GM23248 (cell line): ENCODE measurements at regions not wholly inside any gene's neighbourhood (a gene's known extent, or its start where the extent isn't known, plus 50 kb on each side); places are given as distances from the start of the nearest gene placed in this dataset.
"Not testable (repeated sequence)": the region's sequence is repeated elsewhere in the genome, so short reads cannot be mapped to it uniquely, and the experiment has no call there.

Source experiments
- DNase-seq: peaks from one replicate; pipeline ENCODE4 v3.0.0-alpha.2; 2015
- H2AFZ ChIP-seq: fragments of 200-600 bp; sonication (generic); 2 replicates; pipeline ENCODE4 v1.6.1; 2016; ENCODE audit warnings: antibody characterized with exemption
- H3F3A ChIP-seq: fragments of 200-600 bp; sonication (generic); 2 replicates; pipeline ENCODE4 v1.6.1; 2016; ENCODE audit warnings: mild to moderate bottlenecking, antibody characterized with exemption, mixed run types; ENCODE audit not compliant: insufficient read depth
- H3K27ac ChIP-seq: fragments of 200-600 bp; sonication (generic); 2 replicates; pipeline ENCODE4 v1.5.1; 2016; ENCODE audit warnings: mild to moderate bottlenecking
- H3K27me3 ChIP-seq: fragments of 200-600 bp; sonication (generic); replicated peaks from 2 replicates; pipeline ENCODE4 v1.6.1; 2016; ENCODE audit warnings: mild to moderate bottlenecking; ENCODE audit not compliant: insufficient read depth
- H3K36me3 ChIP-seq: fragments of 200-600 bp; sonication (generic); 2 replicates; pipeline ENCODE4 v1.6.1; 2016; ENCODE audit warnings: low read depth, mild to moderate bottlenecking
- H3K4me1 ChIP-seq: fragments of 200-600 bp; sonication (generic); 2 replicates; pipeline ENCODE4 v1.6.1; 2016; ENCODE audit warnings: mild to moderate bottlenecking; ENCODE audit not compliant: insufficient read depth
- H3K4me2 ChIP-seq: fragments of 200-600 bp; sonication (generic); one replicate; pipeline ENCODE4 v1.6.1; 2016; ENCODE audit warnings: mild to moderate bottlenecking; ENCODE audit not compliant: unreplicated experiment
- H3K4me3 ChIP-seq: fragments of 200-600 bp; sonication (generic); 2 replicates; pipeline ENCODE4 v1.5.1; 2016; ENCODE audit warnings: mild to moderate bottlenecking
- H3K79me2 ChIP-seq: fragments of 200-600 bp; sonication (generic); 2 replicates; pipeline ENCODE4 v1.6.1; 2016; ENCODE audit warnings: mild to moderate bottlenecking; ENCODE audit not compliant: insufficient read depth
- H3K9ac ChIP-seq: fragments of 200-600 bp; sonication (generic); 2 replicates; pipeline ENCODE4 v1.6.1; 2016; ENCODE audit warnings: mild to moderate bottlenecking
- H3K9me2 ChIP-seq: fragments of 200-600 bp; sonication (generic); 2 replicates; pipeline ENCODE4 v1.6.1; 2016; ENCODE audit warnings: mixed run types, mild to moderate bottlenecking, moderate library complexity; ENCODE audit not compliant: insufficient read depth
- H3K9me3 ChIP-seq: fragments of 200-600 bp; sonication (generic); one replicate; pipeline ENCODE4 v1.6.1; 2017; ENCODE audit warnings: low read depth
- H4K20me1 ChIP-seq: fragments of 200-600 bp; sonication (generic); 2 replicates; pipeline ENCODE4 v1.6.0; 2016; ENCODE audit not compliant: insufficient read depth
- EZH2 ChIP-seq: fragments of 200-600 bp; sonication (generic); IDR thresholded peaks from 2 replicates; pipeline ENCODE4 v1.6.1; 2018; ENCODE audit warnings: antibody characterized with exemption, mild to moderate bottlenecking; ENCODE audit not compliant: insufficient read depth, poor library complexity, severe bottlenecking
- EZH2phosphoT487 ChIP-seq: fragments of 200-600 bp; sonication (generic); IDR thresholded peaks from 2 replicates; pipeline ENCODE4 v1.6.1; 2018; ENCODE audit warnings: antibody characterized with exemption, moderate library complexity, mild to moderate bottlenecking, low read depth; ENCODE audit not compliant: insufficient read depth
- WGBS, 2 experiments: methylation state at CpG; one replicate each; pipeline ENCODE4 v1.1.6; 2015 to 2017; ENCODE audit warnings: low lambda C conversion rate in 2 of 2, low coverage in 1 of 2; ENCODE audit errors: missing lambda C conversion rate in 2 of 2; 5-methylcytosine and 5-hydroxymethylcytosine counted together
- in situ Hi-C: fragments of 300-500 bp; cut with MboI; formaldehyde crosslinking; loops from 2 replicates; pipeline ENCODE4 v1.15.0; 2020

DNA sequence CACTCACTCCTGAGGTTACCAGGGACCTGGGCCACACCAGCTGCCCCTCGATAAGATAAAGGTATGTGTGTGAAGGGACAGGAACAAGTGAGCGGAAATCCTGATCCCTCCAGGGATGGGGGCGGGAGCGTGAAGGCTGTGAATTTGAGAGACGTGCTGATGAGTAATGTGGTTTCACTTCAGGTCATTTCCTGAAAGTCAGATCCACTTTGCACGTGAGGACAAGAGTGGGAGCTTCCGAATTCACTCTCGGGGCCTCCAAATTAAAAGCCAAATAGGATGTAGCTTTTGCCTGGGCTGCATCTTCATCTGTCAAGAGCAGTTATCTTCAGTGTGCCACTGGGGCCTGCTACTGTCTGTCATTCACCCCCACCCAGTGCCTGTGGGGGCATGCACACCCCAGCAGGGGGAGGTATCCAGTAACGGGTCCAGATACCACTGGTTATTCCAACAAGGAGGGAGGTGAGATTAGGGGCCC, 87.4 kb upstream of the LHX1 start:
- peak overlapping the region; percentile 42 for H2AFZ ChIP-seq
- in situ Hi-C loops: no loop called here

DNA sequence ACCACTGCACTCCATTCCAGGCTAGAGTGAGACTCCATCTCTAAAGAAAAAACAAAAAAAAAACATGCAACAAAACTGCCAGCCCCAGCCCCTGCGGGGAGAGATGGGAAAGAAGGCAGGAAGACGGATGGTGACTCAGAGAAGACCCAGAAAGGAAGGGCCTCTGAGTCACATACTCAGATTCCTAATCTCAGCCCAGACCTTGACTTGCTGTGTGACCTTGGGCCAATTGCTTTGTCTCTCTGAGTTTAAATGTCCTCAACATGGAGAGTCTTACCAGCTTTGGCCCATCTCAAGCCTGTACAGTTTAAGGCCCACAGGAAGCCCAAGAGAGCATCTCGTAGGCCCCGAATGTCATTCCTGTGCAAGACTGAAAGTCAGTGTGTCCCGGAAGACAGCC, 86.5 kb upstream of the LHX1 start:
- no peaks in the 10 kb centered on the region for H3K79me2 ChIP-seq
- no peaks in the 10 kb centered on the region for H3K9me2 ChIP-seq
- in situ Hi-C loops: no loop called here
- H3K9ac ChIP-seq: no peak overlapping the region
- DNase-seq: peak; percentile 67
- TF ChIP-seq EZH2phosphoT487: no peak
- no peak for TF ChIP-seq EZH2
- H3K27ac ChIP-seq: no peak overlapping the region
- no peaks in the 10 kb centered on the region for H3F3A ChIP-seq
- H3K9me3 ChIP-seq: no peaks in the 10 kb centered on the region
- peaks cover 17% of the 10 kb centered on the region for H3K4me1 ChIP-seq
- H2AFZ ChIP-seq: no peak overlapping the region
- 59 to 60% methylated on average over 5 of the region's 5 CpGs for WGBS, 2 experiments
- no peak overlapping the region for H3K4me3 ChIP-seq
- H3K4me2 ChIP-seq: no peak overlapping the region
- no peaks in the 10 kb centered on the region for H3K36me3 ChIP-seq
- no peaks in the 10 kb centered on the region for H3K27me3 ChIP-seq
- no peaks in the 10 kb centered on the region for H4K20me1 ChIP-seq

More for the DNA sequence above, 87.4 kb upstream of the LHX1 start:
- Histone ChIP-seq H3K4me2 (no peak overlapping the region), H3K9ac (0 out of 2 replicates have a peak overlapping the region, but pooled peaks have one; percentile 2), H3K27me3 (no peaks in the 10 kb centered on the region; the same call in 1 of the 2 replicates), H3K79me2 (no peaks in the 10 kb centered on the region), H3K4me3 (no peak overlapping the region), H3K9me2 (no peaks in the 10 kb centered on the region), H3F3A (no peaks in the 10 kb centered on the region), H3K9me3 (no peaks in the 10 kb centered on the region), H3K36me3 (no peaks in the 10 kb centered on the region), H4K20me1 (no peaks in the 10 kb centered on the region), H3K4me1 (peaks cover 17% of the 10 kb centered on the region), H3K27ac (no peak overlapping the region)
- no peak for TF ChIP-seq EZH2phosphoT487
- TF ChIP-seq EZH2: no peak
- WGBS, 2 experiments: 23 to 29% methylated on average over 9 of the region's 9 CpGs
- peak; percentile 66 for DNase-seq

DNA sequence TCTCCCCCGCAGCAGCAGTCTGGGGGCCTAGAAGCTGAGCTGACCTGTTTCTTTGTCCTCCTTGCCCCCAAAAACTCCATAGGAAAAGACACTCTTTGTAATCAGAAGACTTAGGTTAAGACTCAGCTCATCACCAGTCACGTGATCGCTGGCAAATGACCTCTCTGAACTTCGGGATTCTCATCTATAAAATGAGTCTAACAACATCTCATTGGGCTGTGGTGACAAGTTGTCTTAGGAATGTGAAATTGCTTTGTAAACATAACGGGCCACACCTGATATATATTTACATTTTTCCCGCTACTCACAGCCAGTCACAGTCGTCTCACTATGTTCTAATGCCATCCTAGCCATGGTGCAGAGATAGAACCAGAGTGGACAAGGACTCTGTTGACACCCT, 86.0 kb upstream of the LHX1 start:
- Histone ChIP-seq H4K20me1 (no peaks in the 10 kb centered on the region), H3K4me2 (no peak overlapping the region), H3K9me2 (no peaks in the 10 kb centered on the region), H3K9me3 (no peaks in the 10 kb centered on the region), H2AFZ (no peak overlapping the region), H3K36me3 (no peaks in the 10 kb centered on the region), H3K4me3 (no peak overlapping the region), H3K79me2 (no peaks in the 10 kb centered on the region), H3K27me3 (no peaks in the 10 kb centered on the region), H3F3A (no peaks in the 10 kb centered on the region), H3K27ac (no peak overlapping the region), H3K4me1 (peaks cover 17% of the 10 kb centered on the region), H3K9ac (no peak overlapping the region)
- WGBS, 2 experiments: 68 to 71% methylated on average over 7 of the region's 7 CpGs
- TF ChIP-seq EZH2phosphoT487: no peak
- in situ Hi-C loops: no loop called here
- no peak for DNase-seq

DNA sequence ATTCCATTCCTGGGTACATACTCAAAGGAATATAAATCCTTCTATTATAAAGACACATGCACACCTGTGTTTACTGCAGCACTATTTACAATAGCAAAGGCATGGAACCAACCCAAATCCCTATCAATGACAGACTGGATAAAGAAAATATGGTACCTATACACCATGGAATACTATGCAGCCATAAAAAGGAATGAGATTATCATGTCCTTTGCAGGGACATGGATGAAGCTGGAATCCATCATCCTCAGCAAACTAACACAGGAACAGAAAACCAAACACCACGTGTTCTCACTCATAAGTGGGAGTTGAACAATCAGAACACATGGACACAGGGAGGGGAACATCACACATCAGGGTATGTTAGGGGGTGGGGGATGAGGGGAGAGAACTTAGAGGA, 84.8 kb upstream of the LHX1 start:
- H3K27me3 ChIP-seq, DNase-seq, H3K27ac ChIP-seq, in situ Hi-C loops, H3F3A ChIP-seq, H3K9me2 ChIP-seq, H3K9me3 ChIP-seq, H3K9ac ChIP-seq, H3K4me2 ChIP-seq, H4K20me1 ChIP-seq, H3K4me3 ChIP-seq, H2AFZ ChIP-seq, H3K79me2 ChIP-seq, H3K36me3 ChIP-seq: not testable (repeated sequence)
- WGBS, 2 experiments: 31 to 36% methylated on average over 1 of the region's 1 CpG
- H3K4me1 ChIP-seq: peaks cover 17% of the 10 kb centered on the region

DNA sequence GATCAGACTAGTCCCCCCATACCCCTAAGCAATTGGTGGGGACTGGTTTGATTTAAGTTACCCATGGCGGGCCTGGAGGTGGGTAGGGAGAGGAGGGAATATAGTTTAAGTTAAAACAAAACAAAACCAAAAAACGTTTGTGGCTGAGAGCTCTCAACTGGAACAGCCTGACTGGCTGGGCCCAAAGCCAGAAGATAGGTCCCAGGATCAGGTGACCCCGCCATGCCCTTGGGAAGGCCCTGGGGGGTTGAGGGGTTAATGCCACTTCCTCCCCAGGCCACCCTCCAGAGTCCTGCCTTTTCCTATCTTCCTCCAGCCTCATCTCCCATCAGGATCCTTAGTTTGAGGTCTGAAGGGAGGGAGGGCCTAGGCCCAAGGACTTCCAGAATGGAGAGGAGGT, 82.3 kb upstream of the LHX1 start:
- in situ Hi-C loops: no loop called here
- no peak for DNase-seq
- H3K4me2 ChIP-seq: no peak overlapping the region
- no peaks in the 10 kb centered on the region for H4K20me1 ChIP-seq
- no peaks in the 10 kb centered on the region for H3K9me3 ChIP-seq
- no peak overlapping the region for H3K27ac ChIP-seq
- no peak overlapping the region for H3K4me3 ChIP-seq
- no peaks in the 10 kb centered on the region for H3F3A ChIP-seq
- H3K36me3 ChIP-seq: no peaks in the 10 kb centered on the region
- H2AFZ ChIP-seq: no peak overlapping the region
- peaks cover 12% of the 10 kb centered on the region for H3K4me1 ChIP-seq
- TF ChIP-seq EZH2: no peak
- no peak for TF ChIP-seq EZH2phosphoT487
- H3K9me2 ChIP-seq: no peaks in the 10 kb centered on the region
- 40 to 41% methylated on average over 3 of the region's 3 CpGs for WGBS, 2 experiments
- no peaks in the 10 kb centered on the region for H3K79me2 ChIP-seq
- H3K27me3 ChIP-seq: peaks cover 6% of the 10 kb centered on the region
- H3K9ac ChIP-seq: no peak overlapping the region
